Transverse colon (tissue), 4 donors: ENCODE measurements at regions not wholly inside any gene's neighbourhood (a gene's known extent, or its start where the extent isn't known, plus 50 kb on each side); places are given as distances from the start of the nearest gene placed in this dataset.

ENCODE experiments used
- DNase-seq: peaks from one replicate; pipeline ENCODE4 v3.0.0-alpha.2; 2019
- H3K27ac ChIP-seq, 4 donors: fragments of 200-600 bp; sonication (generic); 2 replicates each; pipeline ENCODE4 v1.5.1; 2016 to 2018; ENCODE audit warnings: inconsistent platforms in 4 of 4
- H3K27me3 ChIP-seq: fragments of 200-600 bp; sonication (generic); 2 replicates; pipeline ENCODE4 v1.5.1; 2017; ENCODE audit warnings: inconsistent platforms
- H3K36me3 ChIP-seq, 4 donors: fragments of 200-600 bp; sonication (generic); 2 replicates each; pipeline ENCODE4 v1.5.1; 2017 to 2019; ENCODE audit warnings: inconsistent platforms in 4 of 4
- H3K4me1 ChIP-seq, 4 donors: fragments of 200-600 bp; sonication (generic); 2 replicates each; pipeline ENCODE4 v1.5.1; 2017 to 2020; ENCODE audit warnings: inconsistent platforms in 4 of 4
- H3K4me3 ChIP-seq, 4 donors: fragments of 200-600 bp; sonication (generic); 1 replicate in 1 of 4; 2 replicates in 3 of 4; pipeline versions ENCODE4 v1.5.1 to v1.6.1; 2017 to 2019; ENCODE audit warnings: inconsistent platforms in 4 of 4
- H3K9me3 ChIP-seq, 2 donors: fragments of 200-600 bp; sonication (generic); 2 replicates each; pipeline ENCODE4 v1.5.1; 2017 to 2019; ENCODE audit warnings: inconsistent platforms in 2 of 2
- EP300 ChIP-seq: sonication (generic); formaldehyde crosslinking; IDR thresholded peaks from one replicate; pipeline ENCODE4 v1.6.1; 2017; ENCODE audit warnings: antibody characterized with exemption, low read depth
- POLR2A ChIP-seq: fragments of 450-650 bp; IDR thresholded peaks from one replicate; pipeline ENCODE4 v1.6.1; 2016; ENCODE audit warnings: antibody characterized with exemption, mild to moderate bottlenecking, moderate library complexity
- POLR2AphosphoS5 ChIP-seq, 3 donors: sonication (generic); formaldehyde crosslinking; IDR thresholded peaks; one replicate each; pipeline ENCODE4 v1.6.1; 2016; ENCODE audit warnings: antibody characterized with exemption in 3 of 3
- WGBS, 2 donors: methylation state at CpG; one replicate each; pipeline ENCODE4 v1.1.5; 2018; ENCODE audit warnings: low coverage in 1 of 2; 5-methylcytosine and 5-hydroxymethylcytosine counted together
- in situ Hi-C, 4 donors: fragments of 200-750 bp; cut with MboI; loops; one replicate each; pipeline versions ENCODE4 v1.15.0 to v1.15.1; 2017; ENCODE audit warnings: low sequenced_read_pairs in 3 of 4, low pct_ligation_motif_present in 1 of 4, low pct_unique_long_range_greater_than_20kb in 1 of 4
- intact Hi-C: fragments of 100-400 bp; cut with DNase I; formaldehyde crosslinking; loops from one replicate; pipeline ENCODE4 v1.15.1; 2023; ENCODE audit warnings: low total_unique reads
- small RNA-seq, 4 donors: library from RNA; depleted of rRNA; stranded (forward); fragments of <200 nt; gene quantifications; one replicate each; pipeline ENCODE3, GENCODE V24; 2016
- TF ChIP-seq, protein P1 (sequence below), 5 experiments: fragments of 200-600 bp in 3 of 5; fragments of 450-650 bp in 2 of 5; sonication (generic) in 3 of 5; IDR thresholded peaks; 1 replicate in 2 of 5; 2 replicates in 3 of 5; pipeline ENCODE4 v1.5.1; 2016 to 2017; ENCODE audit warnings: antibody characterized with exemption in 5 of 5, inconsistent platforms in 3 of 5, mild to moderate bottlenecking in 2 of 5, moderate library complexity in 1 of 5

DNA sequence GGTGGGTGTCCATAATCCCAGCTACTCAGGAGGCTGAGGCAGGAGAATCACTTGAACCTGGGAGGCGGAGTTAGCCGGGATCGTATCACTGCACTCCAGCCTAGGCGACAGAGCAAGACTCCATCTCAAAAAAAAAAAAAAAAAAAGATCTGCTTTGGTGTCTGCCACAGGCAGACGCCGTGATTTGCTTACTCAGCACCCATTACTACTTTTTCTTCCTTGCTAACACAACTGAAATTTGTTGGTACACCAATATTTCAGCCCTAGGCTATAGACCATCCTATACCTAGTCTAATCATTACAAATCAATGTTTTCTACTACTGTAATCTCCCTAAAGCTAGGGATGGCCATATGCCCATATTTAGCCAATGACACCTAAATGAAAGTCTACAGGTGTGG, 53.5 kb upstream of the PARD3 start:
- no peaks in the 10 kb centered on the region for H3K9me3 ChIP-seq
- H3K4me1 ChIP-seq: peaks cover 0 to 23% (median 11%) of the 10 kb centered on the region in 4 donors
- in situ Hi-C loops: no loop called here
- 90 to 94% methylated on average over 6 of the region's 6 CpGs for WGBS, 2 donors
- TF ChIP-seq POLR2AphosphoS5 (IDR thresholded peaks at IDR 0.05): no peak
- TF ChIP-seq POLR2A: no peak
- H3K36me3 ChIP-seq: no peaks in the 10 kb centered on the region
- no peak overlapping the region for H3K4me3 ChIP-seq
- DNase-seq: no peak
- H3K27me3 ChIP-seq: no peaks in the 10 kb centered on the region
- no peak overlapping the region for H3K27ac ChIP-seq
- intact Hi-C loops: no loop called here

DNA sequence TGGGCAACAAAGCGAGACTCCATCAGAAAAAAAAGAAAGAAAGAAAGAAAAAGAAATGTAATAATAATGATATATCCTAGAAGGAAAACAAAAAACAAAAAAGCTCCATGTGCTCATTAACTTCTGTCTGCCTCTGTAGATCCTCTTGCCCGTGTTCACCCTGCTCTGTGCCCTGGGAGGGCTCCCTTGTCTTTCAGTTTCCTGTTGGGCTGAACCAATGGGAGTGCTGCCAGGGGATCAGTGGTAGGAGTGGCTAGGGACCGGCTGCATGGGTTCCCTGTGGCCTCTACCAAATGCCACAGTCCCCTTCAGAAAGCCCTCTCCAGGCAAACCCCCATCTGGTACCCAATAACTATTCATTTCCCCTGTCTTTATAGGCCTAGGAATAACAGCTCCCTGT, 51.8 kb upstream of the PARD3 start:
- intact Hi-C loops: no loop called here

More for the DNA sequence above, 51.8 kb upstream of the PARD3 start:
- Histone ChIP-seq H3K27ac (no peak overlapping the region), H3K9me3 (no peaks in the 10 kb centered on the region), H3K4me1 (peaks cover 0 to 40% (median 22%) of the 10 kb centered on the region in 4 donors), H3K36me3 (no peaks in the 10 kb centered on the region), H3K4me3 (no peak overlapping the region), H3K27me3 (no peaks in the 10 kb centered on the region)
- peak; percentile 31 for DNase-seq
- 17 to 54% methylated on average over 2 to 3 of the region's 3 CpGs for WGBS, 2 donors
- in situ Hi-C loops: no loop called here
- TF ChIP-seq POLR2AphosphoS5 (IDR thresholded peaks at IDR 0.05) (no peak), POLR2A (no peak), EP300 (no peak)
- TF ChIP-seq, protein P1, sequence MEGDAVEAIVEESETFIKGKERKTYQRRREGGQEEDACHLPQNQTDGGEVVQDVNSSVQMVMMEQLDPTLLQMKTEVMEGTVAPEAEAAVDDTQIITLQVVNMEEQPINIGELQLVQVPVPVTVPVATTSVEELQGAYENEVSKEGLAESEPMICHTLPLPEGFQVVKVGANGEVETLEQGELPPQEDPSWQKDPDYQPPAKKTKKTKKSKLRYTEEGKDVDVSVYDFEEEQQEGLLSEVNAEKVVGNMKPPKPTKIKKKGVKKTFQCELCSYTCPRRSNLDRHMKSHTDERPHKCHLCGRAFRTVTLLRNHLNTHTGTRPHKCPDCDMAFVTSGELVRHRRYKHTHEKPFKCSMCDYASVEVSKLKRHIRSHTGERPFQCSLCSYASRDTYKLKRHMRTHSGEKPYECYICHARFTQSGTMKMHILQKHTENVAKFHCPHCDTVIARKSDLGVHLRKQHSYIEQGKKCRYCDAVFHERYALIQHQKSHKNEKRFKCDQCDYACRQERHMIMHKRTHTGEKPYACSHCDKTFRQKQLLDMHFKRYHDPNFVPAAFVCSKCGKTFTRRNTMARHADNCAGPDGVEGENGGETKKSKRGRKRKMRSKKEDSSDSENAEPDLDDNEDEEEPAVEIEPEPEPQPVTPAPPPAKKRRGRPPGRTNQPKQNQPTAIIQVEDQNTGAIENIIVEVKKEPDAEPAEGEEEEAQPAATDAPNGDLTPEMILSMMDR (IDR thresholded peaks at IDR 0.05): no peak

Small RNA genes lying in the stretch of these regions (small RNA-seq; reads per million reads assigned to genes)
- gene RNU6-193P: 0 reads per million in 4 donors
- 0 reads per million in 4 donors for gene RNU6-847P
- gene SS18L2P1: 0 reads per million in 4 donors
